ENCODE measurements at regions not wholly inside any gene's neighbourhood (a gene's known extent, or its start where the extent isn't known, plus 50 kb on each side); places are given as distances from the start of the nearest gene placed in this dataset.
A peak's percentile ranks its signal among the peaks of the same experiment; 100 is the strongest.

- no peak for DNase-seq (ENCODE audit: low read depth, low spot score)
Observed at GRCh38 chr4:64584981-64585557, 175.8 kb upstream of the TECRL start.

- DNase-seq (ENCODE audit: low read depth, low spot score): no peak
Observed at GRCh38 chr4:64584125-64584524, 174.9 kb upstream of the TECRL start.

GRCh38 chr4:64582492-64582891 is 173.2 kb upstream of the TECRL start:
- no peak for DNase-seq (ENCODE audit: low read depth, low spot score)

GRCh38 chr4:64581422-64581821 is 172.2 kb upstream of the TECRL start:
- no peak for DNase-seq (ENCODE audit: low read depth, low spot score)

GRCh38 chr4:64564126-64564525 is 154.9 kb upstream of the TECRL start:
- no peak for DNase-seq (ENCODE audit: low read depth, low spot score)

GRCh38 chr4:64559571-64559970 is 150.3 kb upstream of the TECRL start:
- no peak for DNase-seq (ENCODE audit: low read depth, low spot score)

GRCh38 chr4:64551125-64551524 is 141.9 kb upstream of the TECRL start:
- DNase-seq (ENCODE audit: low read depth, low spot score): no peak

GRCh38 chr4:64545593-64545992 is 136.3 kb upstream of the TECRL start:
- DNase-seq (ENCODE audit: low read depth, low spot score): no peak

GRCh38 chr4:64539234-64539849 is 130.1 kb upstream of the TECRL start:
- peak; percentile 2 for DNase-seq (ENCODE audit: low read depth, low spot score)

GRCh38 chr4:64538219-64538618 is 129.0 kb upstream of the TECRL start:
- no peak for DNase-seq (ENCODE audit: low read depth, low spot score)

- no peak for DNase-seq (ENCODE audit: low read depth, low spot score)
Observed at GRCh38 chr4:64533637-64534036, 124.4 kb upstream of the TECRL start.

- DNase-seq (ENCODE audit: low read depth, low spot score): no peak
Observed at GRCh38 chr4:64533159-64533558, 123.9 kb upstream of the TECRL start.

- no peak for DNase-seq (ENCODE audit: low read depth, low spot score)
Observed at GRCh38 chr4:64520421-64520820, 111.2 kb upstream of the TECRL start.

GRCh38 chr4:64518600-64518999 is 109.3 kb upstream of the TECRL start:
- DNase-seq (ENCODE audit: low read depth, low spot score): no peak

GRCh38 chr4:64516176-64516575 is 106.9 kb upstream of the TECRL start:
- no peak for DNase-seq (ENCODE audit: low read depth, low spot score)

- no peak for DNase-seq (ENCODE audit: low read depth, low spot score)
Observed at GRCh38 chr4:64508089-64508488, 98.8 kb upstream of the TECRL start.

GRCh38 chr4:64503945-64504675 is 94.9 kb upstream of the TECRL start:
- no peak for DNase-seq (ENCODE audit: low read depth, low spot score)

- DNase-seq (ENCODE audit: low read depth, low spot score): no peak
Observed at GRCh38 chr4:64503416-64503815, 94.2 kb upstream of the TECRL start.

GRCh38 chr4:64497491-64497890 is 88.2 kb upstream of the TECRL start:
- DNase-seq (ENCODE audit: low read depth, low spot score): no peak

- no peak for DNase-seq (ENCODE audit: low read depth, low spot score)
Observed at GRCh38 chr4:64495946-64496345, 86.7 kb upstream of the TECRL start.

GRCh38 chr4:64489628-64490027 is 80.4 kb upstream of the TECRL start:
- no peak for DNase-seq (ENCODE audit: low read depth, low spot score)

- no peak for DNase-seq (ENCODE audit: low read depth, low spot score)
Observed at GRCh38 chr4:64479338-64479737, 70.1 kb upstream of the TECRL start.

GRCh38 chr4:64477127-64477526 is 67.9 kb upstream of the TECRL start:
- no peak for DNase-seq (ENCODE audit: low read depth, low spot score)
